Tibial nerve (tissue), 4 donors: ENCODE measurements at regions not wholly inside any gene's neighbourhood (a gene's known extent, or its start where the extent isn't known, plus 50 kb on each side); places are given as distances from the start of the nearest gene placed in this dataset.
A peak's percentile ranks its signal among the peaks of the same experiment; 100 is the strongest.

ENCODE experiments used
- DNase-seq, 2 donors: peaks; one replicate each; pipeline ENCODE4 v3.0.0-alpha.2; 2019; ENCODE audit warnings: low spot score in 2 of 2
- H3K27ac ChIP-seq, 4 donors: fragments of 200-600 bp; sonication (generic) in 3 of 4; one replicate each; pipeline ENCODE4 v1.5.1; 2017 to 2019; ENCODE audit warnings: mild to moderate bottlenecking in 1 of 4
- H3K27me3 ChIP-seq, 2 donors: fragments of 200-600 bp; sonication (generic) in 1 of 2; one replicate each; pipeline versions ENCODE4 v1.5.1 to v1.6.0; 2017 to 2019
- H3K36me3 ChIP-seq, 3 donors: fragments of 200-600 bp; sonication (generic); one replicate each; pipeline ENCODE4 v1.5.1; 2018 to 2019
- H3K4me1 ChIP-seq, 4 donors: fragments of 200-600 bp; sonication (generic) in 3 of 4; one replicate each; pipeline ENCODE4 v1.5.1; 2017 to 2019
- H3K4me3 ChIP-seq, 4 donors: fragments of 200-600 bp; sonication (generic) in 3 of 4; one replicate each; pipeline ENCODE4 v1.5.1; 2017 to 2019; ENCODE audit warnings: mild to moderate bottlenecking in 1 of 4, moderate library complexity in 1 of 4
- H3K9me3 ChIP-seq, 4 donors: fragments of 200-600 bp; sonication (generic) in 3 of 4; one replicate each; pipeline ENCODE4 v1.5.1; 2017 to 2019
- EP300 ChIP-seq, 2 donors: sonication (generic); formaldehyde crosslinking; IDR thresholded peaks; one replicate each; pipeline ENCODE4 v1.6.1; 2017; ENCODE audit warnings: antibody characterized with exemption in 2 of 2, mild to moderate bottlenecking in 1 of 2
- POLR2A ChIP-seq, 2 donors: fragments of 450-650 bp; IDR thresholded peaks; one replicate each; pipeline ENCODE4 v1.6.1; 2017; ENCODE audit warnings: antibody characterized with exemption in 2 of 2, mild to moderate bottlenecking in 2 of 2, moderate library complexity in 2 of 2
- WGBS, 2 donors: methylation state at CpG; one replicate each; pipeline ENCODE4 v1.1.5; 2018; 5-methylcytosine and 5-hydroxymethylcytosine counted together
- TF ChIP-seq, protein P1 (sequence below), 5 experiments: fragments of 200-600 bp in 3 of 5; fragments of 450-650 bp in 2 of 5; sonication (generic) in 3 of 5; IDR thresholded peaks; one replicate each; pipeline ENCODE4 v1.5.1; 2016 to 2019; ENCODE audit warnings: antibody characterized with exemption in 5 of 5, mild to moderate bottlenecking in 3 of 5, moderate library complexity in 2 of 5

DNA sequence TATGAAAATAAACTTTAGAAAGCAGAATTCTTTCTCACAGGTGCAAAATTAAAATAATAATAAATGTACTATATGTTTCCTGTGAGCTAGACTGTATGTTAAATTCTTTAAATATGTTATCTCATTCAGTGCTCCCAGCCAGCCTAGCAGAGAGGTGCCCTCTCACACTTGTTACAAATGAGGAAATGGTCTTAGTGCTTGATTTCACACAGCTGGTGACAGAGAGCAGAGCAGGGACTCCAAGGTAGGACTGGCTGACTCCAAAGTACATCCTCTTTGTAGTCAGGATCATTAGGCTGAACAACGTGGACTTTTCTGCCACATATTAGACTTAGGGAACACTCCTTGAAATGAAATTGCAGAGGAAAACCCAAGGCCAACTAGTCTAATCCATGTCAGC is 72.0 kb upstream of the HHIP start:
- no peaks in the 10 kb centered on the region for H3K9me3 ChIP-seq
- peak overlapping the region in 1 of 4 donors; percentile 5 for H3K27ac ChIP-seq
- peaks cover 0 to 18% (median 0%) of the 10 kb centered on the region in 4 donors for H3K4me1 ChIP-seq
- WGBS, 2 donors, result 18 to 43% methylated on average over 1 of the region's 1 CpG
- H3K4me3 ChIP-seq, result no peak overlapping the region
- no peaks in the 10 kb centered on the region for H3K27me3 ChIP-seq
- DNase-seq, result no peak
- no peak for TF ChIP-seq POLR2A (IDR thresholded peaks at IDR 0.05)
- TF ChIP-seq, protein P1, sequence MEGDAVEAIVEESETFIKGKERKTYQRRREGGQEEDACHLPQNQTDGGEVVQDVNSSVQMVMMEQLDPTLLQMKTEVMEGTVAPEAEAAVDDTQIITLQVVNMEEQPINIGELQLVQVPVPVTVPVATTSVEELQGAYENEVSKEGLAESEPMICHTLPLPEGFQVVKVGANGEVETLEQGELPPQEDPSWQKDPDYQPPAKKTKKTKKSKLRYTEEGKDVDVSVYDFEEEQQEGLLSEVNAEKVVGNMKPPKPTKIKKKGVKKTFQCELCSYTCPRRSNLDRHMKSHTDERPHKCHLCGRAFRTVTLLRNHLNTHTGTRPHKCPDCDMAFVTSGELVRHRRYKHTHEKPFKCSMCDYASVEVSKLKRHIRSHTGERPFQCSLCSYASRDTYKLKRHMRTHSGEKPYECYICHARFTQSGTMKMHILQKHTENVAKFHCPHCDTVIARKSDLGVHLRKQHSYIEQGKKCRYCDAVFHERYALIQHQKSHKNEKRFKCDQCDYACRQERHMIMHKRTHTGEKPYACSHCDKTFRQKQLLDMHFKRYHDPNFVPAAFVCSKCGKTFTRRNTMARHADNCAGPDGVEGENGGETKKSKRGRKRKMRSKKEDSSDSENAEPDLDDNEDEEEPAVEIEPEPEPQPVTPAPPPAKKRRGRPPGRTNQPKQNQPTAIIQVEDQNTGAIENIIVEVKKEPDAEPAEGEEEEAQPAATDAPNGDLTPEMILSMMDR (IDR thresholded peaks at IDR 0.05), result no peak
- TF ChIP-seq EP300 (IDR thresholded peaks at IDR 0.05), result no peak
- H3K36me3 ChIP-seq, result no peaks in the 10 kb centered on the region

DNA sequence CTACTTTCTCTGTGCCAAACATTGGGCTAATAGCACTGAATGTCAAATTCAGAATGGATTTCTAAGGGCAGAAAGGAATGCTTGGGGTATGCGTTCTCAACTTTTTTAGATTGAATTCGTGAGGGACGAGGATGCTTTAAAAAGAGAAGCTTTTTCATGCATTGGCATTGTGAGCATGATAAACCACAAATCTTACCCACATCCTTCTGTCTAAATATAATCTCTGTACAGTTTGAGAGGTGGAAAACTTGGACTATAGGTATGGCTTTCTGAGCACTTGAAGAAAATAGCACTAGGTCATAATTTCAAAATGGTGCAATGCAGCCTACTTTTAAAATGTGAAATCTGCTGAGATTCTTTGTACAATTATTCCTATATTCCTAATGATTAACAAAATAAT is 71.4 kb upstream of the HHIP start:
- no peaks in the 10 kb centered on the region for H3K9me3 ChIP-seq
- H3K36me3 ChIP-seq, result no peaks in the 10 kb centered on the region
- TF ChIP-seq EP300 (IDR thresholded peaks at IDR 0.05) (no peak), POLR2A (IDR thresholded peaks at IDR 0.05) (no peak)
- TF ChIP-seq, protein P1 (IDR thresholded peaks at IDR 0.05), result no peak
- 50 to 67% methylated on average over 3 of the region's 3 CpGs for WGBS, 2 donors
- no peak overlapping the region for H3K4me3 ChIP-seq
- DNase-seq, result no peak
- H3K4me1 ChIP-seq, result peaks cover 0 to 18% (median 0%) of the 10 kb centered on the region in 4 donors
- peak overlapping the region in 1 of 4 donors; percentile 5 for H3K27ac ChIP-seq
- no peaks in the 10 kb centered on the region for H3K27me3 ChIP-seq

DNA sequence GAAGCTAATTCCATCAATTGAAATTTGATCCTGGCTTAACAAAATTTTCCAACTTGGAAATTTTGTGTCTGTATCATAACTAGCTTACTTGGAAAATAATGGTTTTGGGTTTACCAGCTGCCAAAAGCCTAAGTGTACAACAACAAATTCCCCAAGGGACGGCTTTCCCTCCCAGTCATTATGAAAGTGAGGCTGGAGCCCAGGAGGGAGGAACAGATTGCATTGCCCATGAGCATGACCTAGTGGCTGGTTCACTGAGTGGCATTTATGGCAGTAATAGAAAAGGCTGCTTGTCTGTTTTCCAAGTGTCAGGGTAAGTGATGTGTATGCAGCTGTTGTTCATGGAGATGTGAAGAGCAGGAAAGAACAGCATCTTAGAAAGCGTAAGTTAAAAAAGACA is 70.8 kb upstream of the HHIP start:
- DNase-seq, result no peak

DNA sequence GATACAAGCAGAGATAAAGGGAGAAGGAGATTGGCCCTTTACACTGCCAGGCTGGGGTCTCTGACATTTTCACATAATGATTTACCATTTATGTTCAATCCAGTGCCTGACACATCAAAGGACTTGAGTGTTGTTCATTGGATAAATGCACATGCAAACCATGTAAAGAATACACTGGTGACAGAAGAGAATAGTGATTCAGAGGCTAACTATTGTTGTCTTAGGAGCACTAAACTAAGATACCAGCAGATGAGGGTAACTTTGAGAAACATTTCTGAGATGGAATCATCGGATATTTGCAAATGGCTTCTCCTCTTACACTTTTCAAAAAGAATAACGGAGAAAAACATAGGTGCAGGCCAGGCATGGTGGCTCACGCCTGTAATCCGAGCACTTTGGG is 67.3 kb upstream of the HHIP start:
- no peaks in the 10 kb centered on the region for H3K9me3 ChIP-seq
- peaks cover 0 to 29% (median 0%) of the 10 kb centered on the region in 4 donors for H3K4me1 ChIP-seq
- no peaks in the 10 kb centered on the region for H3K27me3 ChIP-seq
- no peak overlapping the region for H3K4me3 ChIP-seq
- no peaks in the 10 kb centered on the region for H3K36me3 ChIP-seq
- no peak for DNase-seq
- TF ChIP-seq POLR2A (IDR thresholded peaks at IDR 0.05) (no peak), EP300 (IDR thresholded peaks at IDR 0.05) (no peak)
- TF ChIP-seq, protein P1 (IDR thresholded peaks at IDR 0.05), result no peak
- 96 to 97% methylated on average over 4 of the region's 4 CpGs for whole genome bisulfite sequencing, 2 donors
- H3K27ac ChIP-seq, result no peak overlapping the region

More for the DNA sequence above, 70.8 kb upstream of the HHIP start:
- Histone ChIP-seq H3K27ac (peak overlapping the region in 1 of 4 donors; percentile 25), H3K36me3 (no peaks in the 10 kb centered on the region), H3K9me3 (no peaks in the 10 kb centered on the region), H3K27me3 (no peaks in the 10 kb centered on the region), H3K4me1 (peaks cover 0 to 18% (median 0%) of the 10 kb centered on the region in 4 donors), H3K4me3 (no peak overlapping the region)
- TF ChIP-seq EP300 (IDR thresholded peaks at IDR 0.05) (no peak), POLR2A (IDR thresholded peaks at IDR 0.05) (no peak)
- TF ChIP-seq, protein P1 (IDR thresholded peaks at IDR 0.05), result peak; percentile 17 to 34 (median 28)
- WGBS, 2 donors, result 27% methylated on average over 2 of the region's 2 CpGs

DNA sequence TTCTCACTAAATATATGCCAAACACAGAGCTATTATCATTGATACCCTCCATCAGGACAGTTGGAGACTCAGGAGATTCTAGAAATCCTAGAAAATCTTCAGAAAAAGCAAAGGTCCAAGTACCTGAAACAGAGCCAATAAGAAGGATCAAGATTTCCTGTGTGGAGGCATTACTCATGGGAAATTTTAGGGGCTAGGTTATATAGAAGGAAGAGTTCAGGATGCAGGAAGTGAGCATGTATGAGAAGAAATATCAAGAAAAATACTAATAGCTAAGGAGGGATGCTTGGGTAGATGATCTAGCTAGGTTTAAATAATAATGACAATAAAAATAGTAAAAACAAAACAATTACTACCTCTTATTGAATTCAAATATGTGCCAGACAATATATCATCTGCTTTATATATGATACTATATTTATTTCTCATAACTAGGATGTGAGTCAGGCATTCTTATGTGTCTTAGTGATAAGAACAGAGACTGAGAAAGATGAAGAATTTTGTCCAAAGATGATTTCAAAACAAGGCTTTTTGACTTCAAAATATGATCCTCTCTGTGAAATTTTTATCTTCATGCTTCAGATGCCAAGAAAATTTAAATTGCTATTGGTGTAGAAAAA is 66.4 kb upstream of the HHIP start:
- Histone ChIP-seq H3K4me1 (peaks cover 0 to 32% (median 0%) of the 10 kb centered on the region in 4 donors), H3K27me3 (no peaks in the 10 kb centered on the region), H3K4me3 (no peak overlapping the region), H3K27ac (no peak overlapping the region), H3K9me3 (no peaks in the 10 kb centered on the region), H3K36me3 (no peaks in the 10 kb centered on the region)
- no peak for TF ChIP-seq POLR2A (IDR thresholded peaks at IDR 0.05)
- no peak for TF ChIP-seq EP300 (IDR thresholded peaks at IDR 0.05)
- TF ChIP-seq, protein P1 (IDR thresholded peaks at IDR 0.05), result no peak
- DNase-seq, result no peak
